SK-N-SH treated with all-trans-retinoic acid at 6 μM for 48 hours (cell line): ENCODE measurements at regions not wholly inside any gene's neighbourhood (a gene's known extent, or its start where the extent isn't known, plus 50 kb on each side); places are given as distances from the start of the nearest gene placed in this dataset.

ENCODE experiments used
- ARNTL ChIP-seq: fragments of 450-650 bp; formaldehyde crosslinking; IDR thresholded peaks from 2 replicates; pipeline ENCODE4 v1.5.0; 2020; ENCODE audit warnings: low read depth, mild to moderate bottlenecking, moderate library complexity, borderline replicate concordance
- BACH2 ChIP-seq: fragments of 250-450 bp; sonication (Bioruptor Pico); IDR thresholded peaks from 2 replicates; pipeline ENCODE4 v1.9.0; 2021; ENCODE audit warnings: mild to moderate bottlenecking, borderline replicate concordance
- ESRRG ChIP-seq: fragments of 250-450 bp; sonication (Bioruptor Pico); IDR thresholded peaks from 2 replicates; pipeline ENCODE4 v1.6.1; 2021; ENCODE audit warnings: mild to moderate bottlenecking
- PATZ1 ChIP-seq: fragments of 250-450 bp; sonication (Bioruptor Pico); IDR thresholded peaks from 2 replicates; pipeline ENCODE4 v1.8.0; 2020; ENCODE audit warnings: mild to moderate bottlenecking, moderate library complexity, borderline replicate concordance
- POU6F1 ChIP-seq: fragments of 250-450 bp; sonication (Bioruptor Pico); IDR thresholded peaks from 2 replicates; pipeline ENCODE4 v1.8.0; 2021; ENCODE audit warnings: low read depth, mild to moderate bottlenecking, moderate library complexity, borderline replicate concordance
- PPARA ChIP-seq: fragments of 250-450 bp; sonication (Bioruptor Pico); IDR thresholded peaks from 2 replicates; pipeline ENCODE4 v1.5.0; 2020; ENCODE audit warnings: mild to moderate bottlenecking, borderline replicate concordance
- SNAI2 ChIP-seq: fragments of 250-450 bp; sonication (Bioruptor Pico); IDR thresholded peaks from 2 replicates; pipeline ENCODE4 v1.5.0; 2020; ENCODE audit warnings: mild to moderate bottlenecking, moderate library complexity
- TSHZ2 ChIP-seq: fragments of 250-450 bp; sonication (Bioruptor Pico); IDR thresholded peaks from 2 replicates; pipeline ENCODE4 v1.5.0; 2020; ENCODE audit warnings: mild to moderate bottlenecking, moderate library complexity
- ZC3H10 ChIP-seq: fragments of 250-450 bp; sonication (Bioruptor Pico); IDR thresholded peaks from 2 replicates; pipeline ENCODE4 v1.5.1; 2021; ENCODE audit warnings: mild to moderate bottlenecking, moderate library complexity
- ZFP3 ChIP-seq: fragments of 250-450 bp; sonication (Bioruptor Pico); IDR thresholded peaks from 2 replicates; pipeline ENCODE4 v1.5.0; 2020; ENCODE audit warnings: mild to moderate bottlenecking, moderate library complexity
- ZFP30 ChIP-seq: fragments of 450-650 bp; formaldehyde crosslinking; IDR thresholded peaks from 2 replicates; pipeline ENCODE4 v1.5.0; 2022; ENCODE audit warnings: mild to moderate bottlenecking, moderate library complexity
- ZNF8 ChIP-seq: fragments of 450-650 bp; formaldehyde crosslinking; IDR thresholded peaks from 2 replicates; pipeline ENCODE4 v1.5.0; 2020; ENCODE audit warnings: mild to moderate bottlenecking, moderate library complexity

GRCh38 chr4:100582146-100582545 lies 64.3 kb upstream of the EMCN start:
- no peak for TF ChIP-seq ZNF8 (CRISPR knock-in tag)
- no peak for TF ChIP-seq ZFP3 (CRISPR knock-in tag)
- TF ChIP-seq TSHZ2: no peak
- TF ChIP-seq POU6F1 (CRISPR knock-in tag): no peak
- TF ChIP-seq PATZ1: no peak
- no peak for TF ChIP-seq BACH2 (CRISPR knock-in tag)
- no peak for TF ChIP-seq ZFP30 (CRISPR knock-in tag)
- TF ChIP-seq ARNTL (CRISPR knock-in tag): no peak
- no peak for TF ChIP-seq SNAI2 (CRISPR knock-in tag)
- TF ChIP-seq ESRRG (CRISPR knock-in tag): no peak
- TF ChIP-seq ZC3H10 (CRISPR knock-in tag): no peak
- no peak for TF ChIP-seq PPARA (CRISPR knock-in tag)
